BE2C (cell line): ENCODE measurements at regions not wholly inside any gene's neighbourhood (a gene's known extent, or its start where the extent isn't known, plus 50 kb on each side); places are given as distances from the start of the nearest gene placed in this dataset.

Experiments used
- DNase-seq: peaks from one replicate; pipeline ENCODE4 v3.0.0-alpha.2; 2020
- H3K27me3 ChIP-seq: fragments of 250-450 bp; sonication (Bioruptor Pico); 2 replicates; pipeline ENCODE4 v1.5.1; 2020; ENCODE audit warnings: mild to moderate bottlenecking
- H3K36me3 ChIP-seq: fragments of 250-450 bp; sonication (Bioruptor Pico); 2 replicates; pipeline ENCODE4 v1.5.1; 2020; ENCODE audit warnings: mild to moderate bottlenecking
- H3K4me1 ChIP-seq: fragments of 250-450 bp; sonication (Bioruptor Pico); 2 replicates; pipeline ENCODE4 v1.5.1; 2020
- H3K4me3 ChIP-seq: 2 replicates; pipeline ENCODE4 v1.5.1; 2011; ENCODE audit warnings: low read depth, low read length
- H3K9me3 ChIP-seq: fragments of 250-450 bp; sonication (Bioruptor Pico); 2 replicates; pipeline ENCODE4 v1.5.1; 2020
- CTCF ChIP-seq: IDR thresholded peaks from 2 replicates; pipeline ENCODE4 v1.5.1; 2012; ENCODE audit warnings: mild to moderate bottlenecking, low read depth, low read length

- Histone ChIP-seq H3K4me3 (no peak overlapping the region), H3K4me1 (no peaks in the 10 kb centered on the region), H3K9me3 (no peaks in the 10 kb centered on the region), H3K27me3 (no peaks in the 10 kb centered on the region; the same call in 1 of the 2 replicates), H3K36me3 (no peaks in the 10 kb centered on the region)
- no peak for TF ChIP-seq CTCF
- no peak for DNase-seq
Measured at GRCh38 chr9:12613071-12613470, 80.1 kb upstream of the TYRP1 start.

DNA sequence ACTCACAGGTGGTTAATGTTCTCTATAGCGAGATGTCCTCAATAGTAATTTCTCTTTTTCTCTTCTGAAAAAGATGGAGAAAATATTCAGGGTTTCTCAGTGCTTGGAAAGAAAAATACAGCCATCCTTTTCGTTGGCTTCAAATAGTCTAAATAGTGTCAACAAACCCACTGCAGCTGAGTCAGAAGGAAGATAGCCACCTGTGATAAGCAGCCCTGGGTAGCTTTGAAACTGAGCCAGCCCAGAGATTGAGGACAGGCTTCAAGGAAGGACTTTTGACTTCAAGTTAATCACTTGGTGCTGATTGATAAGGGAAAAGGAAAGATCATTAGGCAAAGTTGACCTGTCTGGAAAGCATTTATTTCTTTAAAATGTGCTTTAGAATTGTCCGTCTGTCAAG, 78.7 kb upstream of the TYRP1 start:
- no peaks in the 10 kb centered on the region; the same call in 1 of the 2 replicates for H3K27me3 ChIP-seq
- H3K4me3 ChIP-seq: no peak overlapping the region
- no peaks in the 10 kb centered on the region for H3K9me3 ChIP-seq
- no peak for TF ChIP-seq CTCF
- DNase-seq: no peak
- H3K36me3 ChIP-seq: no peaks in the 10 kb centered on the region
- no peaks in the 10 kb centered on the region for H3K4me1 ChIP-seq

- no peak for TF ChIP-seq CTCF
- no peak for DNase-seq
Measured at GRCh38 chr9:12618956-12619355, 74.2 kb upstream of the TYRP1 start.

DNA sequence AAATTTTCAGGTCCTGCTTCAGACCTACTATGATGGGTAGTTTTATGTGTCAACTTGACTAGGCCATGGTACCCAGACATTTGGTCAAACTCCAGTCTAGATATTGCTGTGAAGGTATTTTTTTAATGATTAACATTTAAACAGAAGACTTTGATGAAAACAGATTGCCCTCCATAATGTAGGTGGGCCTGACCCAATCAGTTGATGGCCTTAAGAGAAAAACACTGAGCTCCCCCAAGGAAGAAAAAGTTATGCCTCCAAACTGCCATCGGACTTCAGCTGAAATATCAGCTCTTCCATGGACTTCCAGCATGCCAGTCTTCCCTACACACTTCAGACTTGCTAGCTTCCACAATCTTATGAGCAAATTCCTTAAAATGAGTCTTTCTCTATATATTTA, 67.3 kb upstream of the TYRP1 start:
- Histone ChIP-seq H3K4me3 (no peak overlapping the region), H3K36me3 (no peaks in the 10 kb centered on the region), H3K4me1 (no peaks in the 10 kb centered on the region), H3K27me3 (peaks cover 6% of the 10 kb centered on the region), H3K9me3 (no peaks in the 10 kb centered on the region)
- no peak for DNase-seq
- no peak for TF ChIP-seq CTCF

More at GRCh38 chr9:12618956-12619355, 74.2 kb upstream of the TYRP1 start:
- H3K4me3 ChIP-seq: no peak overlapping the region
- H3K4me1 ChIP-seq: no peaks in the 10 kb centered on the region
- no peaks in the 10 kb centered on the region for H3K9me3 ChIP-seq
- H3K36me3 ChIP-seq: no peaks in the 10 kb centered on the region
- peaks cover 6% of the 10 kb centered on the region for H3K27me3 ChIP-seq

DNA sequence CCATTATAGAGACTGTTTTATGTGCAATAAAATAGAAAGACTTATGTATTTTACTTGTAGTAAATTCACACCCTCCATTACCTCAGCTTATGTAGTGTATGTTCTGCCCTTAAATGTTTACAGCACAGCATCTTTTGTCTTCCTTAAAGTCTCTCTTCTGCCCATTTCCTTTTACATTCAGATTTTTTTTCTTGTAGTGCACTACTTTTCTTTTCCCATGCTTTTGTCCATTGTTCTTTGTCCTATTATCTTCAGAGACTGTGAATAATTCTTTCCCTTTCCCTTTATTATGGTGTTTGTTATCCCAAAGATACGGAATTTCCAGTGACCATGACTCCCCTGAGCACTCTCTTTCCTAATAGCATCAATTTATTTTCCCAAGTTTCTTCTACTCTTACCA, 66.1 kb upstream of the TYRP1 start:
- Histone ChIP-seq H3K4me1 (no peaks in the 10 kb centered on the region), H3K4me3 (no peak overlapping the region), H3K9me3 (no peaks in the 10 kb centered on the region), H3K27me3 (peaks cover 6% of the 10 kb centered on the region; the same call in 1 of the 2 replicates), H3K36me3 (no peaks in the 10 kb centered on the region)
- no peak for TF ChIP-seq CTCF
- no peak for DNase-seq

- no peaks in the 10 kb centered on the region for H3K9me3 ChIP-seq
- H3K27me3 ChIP-seq: peaks cover 3% of the 10 kb centered on the region; the same call in 1 of the 2 replicates
- no peaks in the 10 kb centered on the region for H3K36me3 ChIP-seq
- H3K4me1 ChIP-seq: no peaks in the 10 kb centered on the region
- TF ChIP-seq CTCF: no peak
- H3K4me3 ChIP-seq: no peak overlapping the region
- DNase-seq: no peak
Measured at GRCh38 chr9:12628546-12628945, 64.6 kb upstream of the TYRP1 start.
